ENCODE measurements at regions not wholly inside any gene's neighbourhood (a gene's known extent, or its start where the extent isn't known, plus 50 kb on each side); places are given as distances from the start of the nearest gene placed in this dataset.

- BruUV-seq (replicated peaks), result no TSS peak
- Mint-ChIP-seq H3K27me3 (ENCODE audit: insufficient read depth, unreplicated experiment) (no peaks in the 10 kb centered on the region), H3K9me3 (ENCODE audit: unreplicated experiment) (no peaks in the 10 kb centered on the region), H3K36me3 (ENCODE audit: insufficient read depth, unreplicated experiment) (peaks cover under 1% of the 10 kb centered on the region), H3K4me1 (ENCODE audit: low read depth, unreplicated experiment) (peaks cover 18% of the 10 kb centered on the region), H3K4me3 (ENCODE audit: unreplicated experiment) (no peak overlapping the region), H3K27ac (ENCODE audit: unreplicated experiment) (no peak overlapping the region)
- ChIA-PET CTCF (no interaction called here), POLR2A (no interaction called here)
- no peak for DNase-seq
- Histone ChIP-seq H3K4me1 (peaks cover 20% of the 10 kb centered on the region), H3K36me3 (ENCODE audit: control insufficient read depth, insufficient read depth, low read length) (no peaks in the 10 kb centered on the region), H3K9me3 (no peaks in the 10 kb centered on the region), H3K27me3 (replicated peaks; ENCODE audit: control insufficient read depth, insufficient read depth, low read length) (no peaks in the 10 kb centered on the region), H3K4me3 (ENCODE audit: low read depth, low read length) (no peak overlapping the region)
- TF ChIP-seq CTCF (IDR thresholded peaks at IDR 0.05; ENCODE audit: insufficient read depth in 1 of 2, low read depth in 1 of 2, low read length in 1 of 2, severe bottlenecking in 1 of 2, unreplicated experiment in 1 of 2), result no peak
- intact Hi-C loops (cut with micrococcal nuclease; ENCODE audit: unreplicated experiment), result no loop called here
Measured at GRCh38 chr1:198942466-198942865, 303.6 kb downstream of the PTPRC start.

GRCh38 chr1:198943484-198944187 is 304.8 kb downstream of the PTPRC start:
- Mint-ChIP-seq H3K4me1 (ENCODE audit: low read depth, unreplicated experiment) (peaks cover 18% of the 10 kb centered on the region), H3K4me3 (ENCODE audit: unreplicated experiment) (no peak overlapping the region), H3K36me3 (ENCODE audit: insufficient read depth, unreplicated experiment) (no peaks in the 10 kb centered on the region), H3K27ac (ENCODE audit: unreplicated experiment) (no peak overlapping the region), H3K9me3 (ENCODE audit: unreplicated experiment) (no peaks in the 10 kb centered on the region), H3K27me3 (ENCODE audit: insufficient read depth, unreplicated experiment) (no peaks in the 10 kb centered on the region)
- H3K36me3 ChIP-seq (ENCODE audit: control insufficient read depth, insufficient read depth, low read length), result no peaks in the 10 kb centered on the region
- no peak for TF ChIP-seq CTCF (IDR thresholded peaks at IDR 0.05; ENCODE audit: insufficient read depth in 1 of 2, low read depth in 1 of 2, low read length in 1 of 2, severe bottlenecking in 1 of 2, unreplicated experiment in 1 of 2)
- no peaks in the 10 kb centered on the region for H3K27me3 ChIP-seq (replicated peaks; ENCODE audit: control insufficient read depth, insufficient read depth, low read length)
- DNase-seq, result no peak
- H3K4me3 ChIP-seq (ENCODE audit: low read depth, low read length), result no peak overlapping the region
- intact Hi-C loops (cut with micrococcal nuclease; ENCODE audit: unreplicated experiment), result no loop called here
- H3K9me3 ChIP-seq, result no peaks in the 10 kb centered on the region
- POLR2A ChIA-PET, result no interaction called here
- peaks cover 20% of the 10 kb centered on the region for H3K4me1 ChIP-seq
- CTCF ChIA-PET, result no interaction called here
- BruUV-seq (replicated peaks), result no TSS peak

- no peaks in the 10 kb centered on the region for H3K9me3 ChIP-seq
- H3K4me1 ChIP-seq, result peaks cover 7% of the 10 kb centered on the region
- Mint-ChIP-seq H3K27ac (ENCODE audit: unreplicated experiment) (no peak overlapping the region), H3K4me3 (ENCODE audit: unreplicated experiment) (no peak overlapping the region), H3K36me3 (ENCODE audit: insufficient read depth, unreplicated experiment) (no peaks in the 10 kb centered on the region), H3K27me3 (ENCODE audit: insufficient read depth, unreplicated experiment) (no peaks in the 10 kb centered on the region), H3K4me1 (ENCODE audit: low read depth, unreplicated experiment) (peaks cover 5% of the 10 kb centered on the region), H3K9me3 (ENCODE audit: unreplicated experiment) (no peaks in the 10 kb centered on the region)
- H3K36me3 ChIP-seq (ENCODE audit: control insufficient read depth, insufficient read depth, low read length), result no peaks in the 10 kb centered on the region
- no peak for TF ChIP-seq CTCF (IDR thresholded peaks at IDR 0.05; ENCODE audit: insufficient read depth in 1 of 2, low read depth in 1 of 2, low read length in 1 of 2, severe bottlenecking in 1 of 2, unreplicated experiment in 1 of 2)
- intact Hi-C loops (cut with micrococcal nuclease; ENCODE audit: unreplicated experiment), result no loop called here
- no peak overlapping the region for H3K4me3 ChIP-seq (ENCODE audit: low read depth, low read length)
- POLR2A ChIA-PET, result no interaction called here
- DNase-seq, result no peak
- CTCF ChIA-PET, result no interaction called here
- no TSS peak for BruUV-seq (replicated peaks)
- no peaks in the 10 kb centered on the region for H3K27me3 ChIP-seq (replicated peaks; ENCODE audit: control insufficient read depth, insufficient read depth, low read length)
Measured at GRCh38 chr1:198947456-198947855, 308.6 kb downstream of the PTPRC start.

All from Caco-2 (cell line).